GM10266 (cell line): ENCODE measurements at regions not wholly inside any gene's neighbourhood (a gene's known extent, or its start where the extent isn't known, plus 50 kb on each side); places are given as distances from the start of the nearest gene placed in this dataset.

Experiments
- DNase-seq: peaks from one replicate; pipeline ENCODE4 v3.0.0; 2012; ENCODE audit errors: extremely low spot score
- TF ChIP-seq, protein P1 (sequence below): IDR thresholded peaks from 2 replicates; pipeline ENCODE4 v1.5.1; 2012; ENCODE audit warnings: mild to moderate bottlenecking, low read depth; ENCODE audit not compliant: control insufficient read depth, insufficient read depth; ENCODE audit errors: missing control alignments

GRCh38 chr1:95582191-95582590, 348.2 kb downstream of the RWDD3 start:
- DNase-seq = no peak
- TF ChIP-seq, protein P1, sequence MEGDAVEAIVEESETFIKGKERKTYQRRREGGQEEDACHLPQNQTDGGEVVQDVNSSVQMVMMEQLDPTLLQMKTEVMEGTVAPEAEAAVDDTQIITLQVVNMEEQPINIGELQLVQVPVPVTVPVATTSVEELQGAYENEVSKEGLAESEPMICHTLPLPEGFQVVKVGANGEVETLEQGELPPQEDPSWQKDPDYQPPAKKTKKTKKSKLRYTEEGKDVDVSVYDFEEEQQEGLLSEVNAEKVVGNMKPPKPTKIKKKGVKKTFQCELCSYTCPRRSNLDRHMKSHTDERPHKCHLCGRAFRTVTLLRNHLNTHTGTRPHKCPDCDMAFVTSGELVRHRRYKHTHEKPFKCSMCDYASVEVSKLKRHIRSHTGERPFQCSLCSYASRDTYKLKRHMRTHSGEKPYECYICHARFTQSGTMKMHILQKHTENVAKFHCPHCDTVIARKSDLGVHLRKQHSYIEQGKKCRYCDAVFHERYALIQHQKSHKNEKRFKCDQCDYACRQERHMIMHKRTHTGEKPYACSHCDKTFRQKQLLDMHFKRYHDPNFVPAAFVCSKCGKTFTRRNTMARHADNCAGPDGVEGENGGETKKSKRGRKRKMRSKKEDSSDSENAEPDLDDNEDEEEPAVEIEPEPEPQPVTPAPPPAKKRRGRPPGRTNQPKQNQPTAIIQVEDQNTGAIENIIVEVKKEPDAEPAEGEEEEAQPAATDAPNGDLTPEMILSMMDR = no peak

DNA sequence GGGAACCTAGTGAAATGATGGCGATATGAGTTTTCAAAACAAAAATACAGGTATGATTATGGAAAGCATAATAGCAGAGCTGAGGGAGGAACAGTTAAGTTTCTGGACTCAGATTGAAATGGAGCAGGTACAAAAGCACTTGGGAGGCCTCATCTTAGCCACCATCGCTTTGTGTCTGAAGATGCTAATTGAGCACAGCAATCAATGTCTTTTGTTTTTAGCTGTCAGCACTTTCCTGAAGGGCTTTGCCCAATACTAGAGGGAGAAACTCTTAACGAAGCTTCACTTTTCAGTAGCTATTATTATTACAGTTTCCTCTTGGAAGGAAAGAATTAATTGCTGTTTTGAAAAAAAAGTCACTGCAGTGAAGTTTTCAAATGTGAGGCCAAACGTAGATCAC, 348.7 kb downstream of the RWDD3 start:
- TF ChIP-seq, protein P1 = no peak
- DNase-seq = no peak

DNA sequence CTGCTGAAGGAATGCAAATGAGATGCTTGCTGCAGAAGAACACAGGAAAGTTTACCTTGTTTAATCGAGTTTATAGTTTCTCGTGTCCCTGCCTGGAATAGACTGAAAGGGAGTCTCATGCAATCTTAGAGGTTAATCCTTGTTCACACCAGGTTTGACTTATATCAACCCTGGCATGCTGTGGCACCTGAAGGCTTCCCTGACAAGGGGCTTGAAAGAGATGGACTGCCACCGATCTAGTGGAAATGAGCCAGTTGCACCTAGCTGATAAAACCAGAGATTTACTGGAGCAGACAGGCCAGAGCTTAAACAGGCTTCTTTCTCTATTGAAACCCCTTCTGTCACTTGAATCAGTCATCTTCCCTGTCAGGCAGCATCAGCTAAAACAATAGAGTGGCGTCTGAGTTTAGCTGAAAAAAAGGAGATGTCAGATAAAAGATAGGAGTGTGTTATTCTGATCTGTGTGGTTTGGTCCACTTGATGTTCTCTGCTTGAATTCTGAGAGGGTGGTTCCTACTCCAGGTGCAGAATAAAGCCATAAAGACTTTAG, 349.7 kb downstream of the RWDD3 start:
- TF ChIP-seq, protein P1 = no peak
- DNase-seq = no peak

- TF ChIP-seq, protein P1 = no peak
- DNase-seq = no peak
Observed at GRCh38 chr1:95584315-95584714, 350.3 kb downstream of the RWDD3 start.

DNA sequence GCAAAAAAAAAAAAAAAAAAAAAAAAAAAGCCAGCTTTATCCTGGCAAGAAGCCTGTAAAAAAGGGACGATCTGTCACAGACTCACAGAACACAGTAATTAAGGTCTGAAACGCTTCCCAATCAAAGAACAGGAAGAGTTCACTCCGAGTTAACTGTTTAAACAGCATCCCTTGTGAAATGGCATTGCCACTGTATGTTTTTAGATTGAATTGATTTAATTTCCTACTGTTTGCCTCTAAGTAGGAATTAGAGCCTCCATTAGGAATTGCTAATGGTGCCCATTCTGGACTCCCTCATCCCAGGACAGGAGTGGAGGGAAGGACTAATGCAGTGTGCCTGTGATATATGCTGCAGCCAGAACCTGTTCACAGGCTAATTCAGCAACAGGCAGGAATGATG, 370.8 kb downstream of the RWDD3 start:
- TF ChIP-seq, protein P1 = no peak
- no peak for DNase-seq

DNA sequence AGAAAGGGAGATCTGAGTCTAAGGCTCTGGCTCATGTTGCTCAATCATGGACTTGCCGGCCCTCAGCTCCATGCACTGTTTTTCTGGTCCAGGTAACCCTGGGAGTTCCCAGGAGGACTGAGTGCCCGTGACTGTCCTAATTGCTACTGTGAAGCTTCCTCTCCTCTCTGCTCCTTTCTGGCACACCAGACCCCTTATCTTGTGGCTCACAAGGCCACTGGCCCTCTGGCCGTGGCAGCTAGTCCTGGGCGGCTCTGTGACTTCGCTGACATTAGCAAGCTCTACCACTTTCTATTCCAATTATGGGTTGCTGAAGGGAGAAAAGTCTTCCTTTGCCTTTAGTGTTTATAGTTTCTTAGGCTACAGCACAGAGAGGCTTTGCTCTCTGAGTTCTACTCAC, 380.2 kb downstream of the RWDD3 start:
- TF ChIP-seq, protein P1 = no peak
- no peak for DNase-seq

- DNase-seq = no peak
- TF ChIP-seq, protein P1 = no peak
Observed at GRCh38 chr1:95615421-95615820, 381.4 kb downstream of the RWDD3 start.
